Pancreas (tissue), 10 donors: ENCODE measurements at regions not wholly inside any gene's neighbourhood (a gene's known extent, or its start where the extent isn't known, plus 50 kb on each side); places are given as distances from the start of the nearest gene placed in this dataset.

Experiments used
- ATAC-seq, 4 donors: fragments of 200-7000 bp; cut with Tn5 transposase; one replicate each; pipeline versions ENCODE4 v1.8.0 to v1.9.1; 2020; ENCODE audit warnings: mild to moderate bottlenecking in 4 of 4, moderate library complexity in 4 of 4
- DNase-seq, 6 donors: peaks; one replicate each; pipeline ENCODE4 v3.0.0-alpha.2; 2020
- FAIRE-seq: peaks from 2 replicates; lab custom pipeline; 2012; peaks lifted over from hg19 to GRCh38; lab: Jason Lieb, UNC
- H3K27ac ChIP-seq, 4 donors: fragments of 200-600 bp; sonication (generic); 1 replicate in 3 of 4; 2 replicates in 1 of 4; pipeline versions ENCODE4 v1.5.0 to v1.8.0; 2020
- H3K27me3 ChIP-seq, 4 donors: fragments of 200-600 bp; one replicate each; pipeline ENCODE4 v1.8.0; 2021
- H3K36me3 ChIP-seq, 3 donors: fragments of 200-600 bp; sonication (generic) in 1 of 3; one replicate each; pipeline versions ENCODE4 v1.5.0 to v1.8.0; 2020 to 2021
- H3K4me1 ChIP-seq, 3 donors: fragments of 200-600 bp; one replicate each; pipeline ENCODE4 v1.8.0; 2021
- H3K4me3 ChIP-seq, 4 donors: fragments of 200-600 bp; sonication (generic) in 2 of 4; one replicate each; pipeline versions ENCODE4 v1.5.0 to v1.8.0; 2020 to 2021
- H3K9me3 ChIP-seq, 4 donors: fragments of 200-600 bp; one replicate each; pipeline ENCODE4 v1.8.0; 2021
- CTCF ChIP-seq, 4 donors: fragments of 200-600 bp; sonication (generic) in 3 of 4; IDR thresholded peaks; one replicate each; pipeline versions ENCODE4 v1.5.0 to v1.8.0; 2021; ENCODE audit warnings: antibody characterized with exemption in 4 of 4
- WGBS, 2 donors: extraction: QIAGEN DNeasy Blood & Tissue Kit; methylation state at CpG; one replicate each; pipeline ENCODE4 v1.1.7; 2013; 5-methylcytosine and 5-hydroxymethylcytosine counted together
- intact Hi-C, 3 donors: fragments of 100-400 bp; cut with DNase I; formaldehyde crosslinking; loops; one replicate each; pipeline versions ENCODE4 v1.11.1 to v1.14.2; 2022
- donor health status: healthy with polysubstance abuse.
- donor health status: DM: no; HTN: no; CAD: no; lungs with moderate emphysema.
- donor health status: DM: no; HTN: no; CAD: no.
- donor health status: control.
- donor health status: control.
- donor health status: Bipolar disorder and iron deficiency.
- donor health status: DM: yes; HTN: yes; CAD: no.
- donor health status: DM: no; HTN: no; CAD: no.
- donor health status: DM: no; HTN: no; CAD: no.
- donor health status: DM: yes; HTN: yes; CAD: no.

- 79 to 88% methylated on average over 2 of the region's 2 CpGs for WGBS, 2 donors
- TF ChIP-seq CTCF (IDR thresholded peaks at IDR 0.05): no peak
- H3K27me3 ChIP-seq: no peaks in the 10 kb centered on the region
- no peaks in the 10 kb centered on the region for H3K9me3 ChIP-seq
- FAIRE-seq: no peak
- H3K4me1 ChIP-seq: no peaks in the 10 kb centered on the region
- H3K4me3 ChIP-seq: no peak overlapping the region
- intact Hi-C loops: loop anchor here (10.0 kb wide), 3 partner anchors 205 to 285 kb away; no protein-coding TSS in a partner anchor
- H3K36me3 ChIP-seq: no peaks in the 10 kb centered on the region
- DNase-seq: no peak
- no peak for ATAC-seq
- no peak overlapping the region for H3K27ac ChIP-seq
Observed at GRCh38 chr4:89439533-89439932, 131.9 kb upstream of the GPRIN3 start.

- DNase-seq: peak; percentile 13 to 54 (median 20)
- Histone ChIP-seq H3K27ac (no peak overlapping the region), H3K36me3 (no peaks in the 10 kb centered on the region), H3K4me3 (no peak overlapping the region), H3K9me3 (no peaks in the 10 kb centered on the region), H3K4me1 (no peaks in the 10 kb centered on the region), H3K27me3 (no peaks in the 10 kb centered on the region)
- peak; percentile 82 to 91 (median 86) for ATAC-seq
- intact Hi-C loops: loop anchor here (10.0 kb wide), 3 partner anchors 203 to 283 kb away; no protein-coding TSS in a partner anchor
- 42 to 51% methylated on average over 14 of the region's 14 CpGs for WGBS, 2 donors
- no peak for FAIRE-seq
- TF ChIP-seq CTCF (IDR thresholded peaks at IDR 0.05): peak; percentile 19 to 38 (median 24)
Observed at GRCh38 chr4:89438102-89438831, 130.7 kb upstream of the GPRIN3 start.

GRCh38 chr4:89434364-89434988 is 126.9 kb upstream of the GPRIN3 start:
- ATAC-seq: peak; percentile 66 to 89 (median 86)
- Histone ChIP-seq H3K27ac (no peak overlapping the region), H3K9me3 (no peaks in the 10 kb centered on the region), H3K36me3 (no peaks in the 10 kb centered on the region), H3K4me1 (no peaks in the 10 kb centered on the region), H3K4me3 (no peak overlapping the region), H3K27me3 (no peaks in the 10 kb centered on the region)
- 38 to 43% methylated on average over 3 of the region's 3 CpGs for WGBS, 2 donors
- DNase-seq: no peak
- FAIRE-seq: peak; percentile 83
- TF ChIP-seq CTCF (IDR thresholded peaks at IDR 0.05): peak; percentile 32 to 71 (median 66)
- intact Hi-C loops: loop anchor here (10.0 kb wide), 3 partner anchors 200 to 280 kb away; no protein-coding TSS in a partner anchor

GRCh38 chr4:89427782-89428181 is 120.2 kb upstream of the GPRIN3 start:
- DNase-seq (peak in 3 of 6 donors; percentile 23 to 26 (median 25)), FAIRE-seq (no peak), ATAC-seq (peak; percentile 90 to 95 (median 92))
- WGBS, 2 donors: 14 to 17% methylated on average over 2 of the region's 2 CpGs
- H3K4me1 ChIP-seq: peaks cover 0 to 5% (median 0%) of the 10 kb centered on the region in 3 donors
- no peak overlapping the region for H3K4me3 ChIP-seq
- H3K36me3 ChIP-seq: no peaks in the 10 kb centered on the region
- no peaks in the 10 kb centered on the region for H3K27me3 ChIP-seq
- peak overlapping the region in 2 of 4 donors; percentile 3 to 31 for H3K27ac ChIP-seq
- H3K9me3 ChIP-seq: no peaks in the 10 kb centered on the region
- intact Hi-C loops: no loop called here
- no peak for TF ChIP-seq CTCF (IDR thresholded peaks at IDR 0.05)
